ENCODE measurements at regions not wholly inside any gene's neighbourhood (a gene's known extent, or its start where the extent isn't known, plus 50 kb on each side); places are given as distances from the start of the nearest gene placed in this dataset.

DNA sequence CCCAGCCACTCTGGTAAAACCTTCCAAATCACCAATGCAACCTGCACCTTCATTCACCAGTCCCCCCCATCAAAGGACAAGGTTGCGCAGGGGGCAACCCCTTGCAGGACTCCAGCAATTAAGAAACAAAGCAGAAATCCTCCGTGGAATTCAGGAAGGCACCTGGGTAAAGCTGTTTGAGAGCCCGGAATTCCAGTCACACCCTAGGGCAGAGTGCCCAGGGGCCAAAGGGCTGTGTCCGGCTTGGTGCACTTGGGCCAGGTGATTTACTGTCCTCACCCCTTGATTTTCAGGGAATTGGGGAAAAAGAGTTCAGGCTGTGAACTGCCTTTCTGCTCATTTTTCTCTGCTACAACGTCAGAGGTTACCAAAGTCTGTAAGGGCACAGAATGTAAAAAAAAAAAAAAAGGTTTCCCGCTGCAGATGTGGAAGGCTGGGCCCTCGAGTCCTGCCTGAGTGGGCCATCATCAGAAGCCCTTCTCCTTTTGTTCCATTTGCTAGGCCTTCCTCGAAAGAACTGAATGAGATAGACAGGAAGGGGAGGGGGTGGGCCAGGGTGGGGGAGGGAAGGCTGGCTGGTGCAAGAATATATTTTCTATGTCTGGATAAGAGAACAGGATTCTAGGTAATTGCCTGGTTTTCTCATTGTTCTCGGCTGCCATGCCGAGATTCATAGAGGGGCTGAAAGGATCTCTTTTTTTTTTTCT is 266.5 kb upstream of the PSMD7 start:
- no peak for DNase-seq

GRCh38 chr16:74029115-74029792 is 267.4 kb upstream of the PSMD7 start:
- no peak for DNase-seq

DNA sequence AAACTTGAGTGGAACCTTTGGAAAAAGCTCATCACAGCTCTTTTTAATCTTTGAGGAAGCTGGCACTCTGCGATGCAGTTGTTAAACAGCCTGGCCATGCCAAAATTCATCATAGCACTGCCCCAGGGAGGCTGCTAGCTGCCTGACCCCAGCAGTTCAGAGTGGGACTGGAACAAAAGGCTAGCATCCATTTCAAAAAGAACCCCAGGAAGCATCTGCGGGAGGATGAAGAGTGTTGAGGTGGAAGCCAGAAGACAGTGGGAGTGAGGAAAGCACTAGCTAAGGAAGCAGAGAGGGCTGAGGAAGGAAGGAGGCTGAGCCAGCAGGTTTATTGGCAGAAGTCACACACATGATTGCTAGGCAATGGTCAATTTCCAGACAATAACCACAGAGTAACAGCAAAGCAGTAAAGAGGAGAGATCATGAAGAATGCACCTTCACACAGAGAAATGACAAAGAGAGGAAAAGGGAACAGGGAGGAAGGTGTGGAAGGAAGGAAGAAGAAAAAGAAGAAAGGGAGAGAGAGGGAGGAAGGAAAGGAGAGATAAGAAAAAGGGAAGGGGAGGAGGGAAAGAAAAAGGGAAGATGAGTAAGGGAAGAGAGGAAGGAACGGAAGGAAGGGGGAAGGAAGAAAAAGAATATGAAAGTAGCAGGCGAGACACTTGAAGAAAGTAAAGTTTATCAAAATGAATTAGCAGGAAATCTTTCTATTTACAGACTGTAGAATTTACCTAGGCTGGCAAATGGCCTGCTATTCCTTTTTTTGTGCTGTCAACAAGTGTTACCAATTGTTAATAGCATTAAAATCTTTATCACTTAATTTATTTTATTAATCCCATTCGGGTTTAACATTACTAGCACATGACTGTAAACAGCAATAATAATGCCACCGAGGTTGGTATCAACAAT is 270.0 kb upstream of the PSMD7 start:
- DNase-seq, result no peak

DNA sequence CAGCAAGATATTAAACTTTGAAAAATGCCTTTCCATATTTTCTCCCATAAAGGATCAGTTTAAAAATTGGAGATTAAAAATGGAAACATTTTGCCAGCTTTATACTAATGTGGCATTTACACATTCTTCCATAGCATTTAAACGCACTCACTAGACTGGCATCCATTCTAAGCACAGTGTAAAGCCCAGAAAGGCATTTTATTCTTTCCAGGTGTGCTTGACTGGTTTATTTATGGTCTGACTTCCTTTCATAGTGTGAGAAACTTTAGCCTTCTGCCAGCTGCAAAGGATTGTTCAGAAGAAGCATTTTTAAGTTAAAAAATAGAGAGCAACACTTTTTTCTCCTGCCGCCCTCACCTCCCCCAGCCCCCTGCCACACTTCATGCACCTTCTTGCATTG is 271.7 kb upstream of the PSMD7 start:
- DNase-seq, result no peak

- no peak for DNase-seq
These were observed 276.4 kb upstream of the PSMD7 start for GRCh38 chr16:74020095-74020670.

DNA sequence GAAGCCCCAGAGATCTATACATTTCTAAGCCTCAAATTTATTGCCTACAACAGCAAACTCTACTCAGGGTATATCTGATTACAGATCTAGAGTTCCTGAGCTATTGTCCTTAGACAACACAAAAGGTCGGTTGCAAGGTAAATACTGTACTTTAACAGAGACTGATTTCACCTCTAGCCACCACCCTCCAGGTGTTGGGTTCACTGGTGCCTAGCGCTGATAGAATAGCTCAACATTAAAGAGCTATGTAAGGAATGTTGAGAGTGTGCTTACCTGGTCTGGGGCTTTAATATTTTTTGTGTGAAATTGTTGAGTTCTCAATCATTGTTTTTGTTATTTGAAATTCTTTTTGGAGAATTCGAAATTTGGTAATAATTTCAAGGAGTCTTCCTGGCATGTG is 277.0 kb upstream of the PSMD7 start:
- no peak for DNase-seq

DNA sequence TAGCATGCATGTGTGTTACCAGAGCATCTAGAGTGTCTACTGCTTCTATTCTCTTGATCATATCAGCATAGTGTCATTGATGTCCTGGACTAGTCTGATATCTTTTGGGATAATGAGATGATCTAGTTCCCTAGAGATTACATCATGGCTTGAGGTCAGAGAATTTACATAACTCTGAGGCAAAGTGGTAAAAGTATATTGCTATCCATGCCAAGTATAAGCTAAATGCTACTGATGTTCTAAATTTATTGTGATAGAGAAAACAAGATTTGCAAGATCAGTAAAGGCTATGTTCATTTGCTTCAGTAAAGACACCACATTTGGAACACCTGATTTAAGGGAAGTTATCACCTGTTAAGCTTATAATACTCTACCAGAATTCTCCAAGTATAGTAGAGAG is 280.7 kb upstream of the PSMD7 start:
- no peak for DNase-seq

DNA sequence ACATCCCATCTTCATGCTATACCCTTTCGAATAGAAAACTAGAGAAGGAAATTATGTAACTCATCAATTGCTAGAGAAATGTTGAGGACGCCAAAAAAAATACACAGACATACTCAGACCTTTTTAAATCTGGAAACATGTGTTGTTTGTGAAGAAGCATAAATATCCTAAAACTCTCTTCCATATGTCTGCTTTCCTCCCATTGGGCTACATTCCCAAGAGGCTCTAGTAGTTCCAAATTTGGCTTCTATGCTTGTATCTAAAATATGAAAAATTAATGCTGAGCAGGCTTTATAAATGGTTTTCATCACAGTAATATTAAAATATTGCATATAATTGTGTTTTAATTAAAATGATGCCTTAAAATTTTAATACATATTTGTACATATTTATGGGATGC is 297.9 kb upstream of the PSMD7 start:
- DNase-seq, result no peak

- no peak for DNase-seq
These were observed 298.6 kb upstream of the PSMD7 start for GRCh38 chr16:73997971-73998370.

DNA sequence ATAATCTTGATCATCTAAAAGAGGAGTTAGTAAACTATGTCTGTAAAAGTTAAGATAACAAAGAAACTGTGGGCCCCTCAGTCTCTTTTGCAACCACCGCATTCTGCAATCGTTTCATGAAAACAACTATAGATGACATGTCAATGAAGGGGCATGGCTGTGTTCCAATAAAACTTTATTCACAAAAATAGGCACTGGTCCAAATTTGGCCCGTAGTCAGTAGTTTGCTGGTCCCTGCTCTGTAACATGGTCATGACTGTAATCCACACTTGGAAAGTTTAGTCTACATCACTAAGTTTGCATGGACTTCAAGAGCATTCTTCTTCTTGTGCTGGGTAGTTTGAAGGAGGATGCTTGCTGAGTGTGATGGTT is 299.3 kb upstream of the PSMD7 start:
- DNase-seq, result no peak

DNA sequence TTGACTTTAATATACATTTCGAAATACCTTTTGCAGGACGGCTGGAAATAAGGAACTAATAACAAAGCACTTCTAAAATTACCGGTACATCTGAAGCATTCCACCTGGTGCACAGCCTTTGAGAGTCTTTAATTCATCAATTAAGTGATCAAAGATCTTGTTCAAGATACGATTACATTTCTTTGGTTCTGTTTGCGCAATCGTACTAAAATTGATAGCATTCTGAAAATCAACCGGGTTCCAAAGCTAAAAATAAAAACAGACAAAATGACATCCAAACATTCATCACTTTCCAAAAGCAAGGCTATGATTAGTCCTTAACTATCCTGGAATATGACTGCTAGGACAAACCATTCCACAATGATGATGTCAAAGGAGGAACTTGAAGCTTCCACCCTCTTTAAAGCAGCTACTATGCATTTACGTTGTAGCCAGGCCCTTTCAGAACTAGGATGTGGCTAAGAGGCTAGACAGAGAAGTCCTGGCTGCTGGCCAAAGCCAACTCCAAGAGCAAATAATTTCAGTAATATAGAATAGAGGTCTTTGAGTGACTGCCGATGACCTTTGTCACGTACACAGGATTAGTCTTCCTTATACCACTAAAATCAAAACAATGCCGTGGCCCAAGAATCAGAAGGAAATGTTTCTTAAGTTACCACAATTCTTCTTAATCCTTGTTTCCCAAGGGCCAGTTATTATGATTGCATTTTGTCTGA is 299.8 kb upstream of the PSMD7 start:
- DNase-seq, result no peak

DNA sequence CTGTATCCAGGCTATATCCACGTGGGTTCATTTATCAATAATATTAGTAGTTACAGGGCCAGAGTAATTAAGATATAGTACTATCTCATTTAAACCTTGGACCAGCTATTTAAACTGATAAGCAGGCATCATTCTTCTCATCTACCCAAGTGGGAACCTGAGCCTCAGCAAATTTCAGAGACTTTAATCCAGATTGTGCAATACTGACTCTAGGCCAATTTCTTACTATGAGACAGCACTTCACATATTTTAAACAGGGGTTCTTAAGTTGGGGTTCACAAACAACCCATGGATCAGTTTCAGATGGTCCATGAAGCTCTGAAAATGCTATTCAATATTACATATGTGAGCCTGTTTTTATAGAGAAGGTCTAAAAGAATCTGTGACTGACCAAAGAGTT is 302.7 kb upstream of the PSMD7 start:
- DNase-seq, result no peak

GRCh38 chr16:73978407-73978784 is 318.2 kb upstream of the PSMD7 start:
- no peak for DNase-seq

GRCh38 chr16:73976644-73977043 is 320.0 kb upstream of the PSMD7 start:
- no peak for DNase-seq

GRCh38 chr16:73973174-73973573 is 323.4 kb upstream of the PSMD7 start:
- DNase-seq, result no peak

GRCh38 chr16:73966851-73967250 is 329.8 kb upstream of the PSMD7 start:
- DNase-seq, result no peak

- DNase-seq, result no peak
These were observed 331.0 kb upstream of the PSMD7 start for GRCh38 chr16:73965591-73965990.

DNA sequence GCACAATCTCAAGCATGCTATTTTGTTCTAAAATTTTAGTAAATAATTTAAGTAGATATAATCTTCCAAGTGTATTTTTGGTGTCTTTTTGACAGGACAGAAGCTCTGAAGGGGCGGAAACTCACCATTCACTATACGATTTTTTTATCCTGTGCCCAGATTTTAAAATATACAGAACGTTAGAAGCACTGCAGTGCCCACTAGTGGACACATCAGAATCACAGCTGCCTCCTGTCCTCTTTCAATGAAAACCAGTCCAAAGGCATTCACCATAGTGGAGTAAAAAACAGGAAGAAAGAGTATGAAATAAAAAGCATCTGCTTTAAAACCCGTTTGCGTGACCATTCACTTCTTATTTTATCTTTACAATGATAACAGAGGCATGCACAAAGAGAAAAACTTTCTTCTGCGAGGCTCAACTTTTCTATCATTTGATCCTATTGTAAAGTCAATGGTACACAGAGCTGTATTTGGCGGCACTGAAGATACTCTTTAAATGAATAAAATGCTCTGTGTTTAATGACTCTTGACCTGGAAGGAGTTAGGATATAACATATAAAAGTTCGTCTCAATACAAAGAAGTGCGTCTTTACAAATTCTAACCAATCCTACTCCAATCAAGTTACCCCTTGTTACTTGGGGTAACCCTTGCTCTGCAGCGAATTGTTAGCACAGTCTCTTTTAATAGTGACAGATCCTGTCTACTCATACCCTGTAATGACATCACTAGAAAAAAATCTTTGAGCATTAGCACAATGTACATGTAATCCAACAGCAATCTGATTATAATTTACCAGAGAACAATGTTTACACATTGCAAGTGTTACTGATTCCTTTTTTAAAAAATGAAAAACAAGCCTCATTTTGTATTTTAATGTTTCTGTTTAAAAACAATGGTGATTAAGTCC is 339.8 kb upstream of the PSMD7 start:
- DNase-seq, result peak; percentile 57

DNA sequence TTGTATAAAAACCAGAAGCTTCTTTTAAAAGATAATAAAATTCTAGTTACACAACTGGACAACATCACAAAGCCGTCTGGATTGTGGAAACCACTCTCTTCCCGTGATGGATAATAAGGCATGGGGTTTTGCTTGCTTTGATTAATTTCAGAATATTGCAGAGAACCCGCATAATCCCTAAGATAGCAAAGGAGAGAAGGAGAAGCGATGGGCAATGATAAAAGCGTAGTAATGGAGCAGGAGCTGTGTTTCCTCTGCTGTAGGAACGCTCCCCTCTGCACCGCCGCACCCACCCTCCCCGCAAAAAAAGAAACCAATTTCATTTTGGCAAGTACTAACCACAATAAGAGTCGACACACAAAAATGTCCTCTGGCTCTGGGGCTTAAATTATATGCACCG is 340.9 kb upstream of the PSMD7 start:
- no peak for DNase-seq

- no peak for DNase-seq
These were observed 341.4 kb upstream of the PSMD7 start for GRCh38 chr16:73955255-73955654.

GRCh38 chr16:73951481-73951880 is 345.1 kb upstream of the PSMD7 start:
- DNase-seq, result no peak

Data from NCI-H1436 (cell line).